Aorta (tissue), 5 donors: ENCODE measurements at regions not wholly inside any gene's neighbourhood (a gene's known extent, or its start where the extent isn't known, plus 50 kb on each side); places are given as distances from the start of the nearest gene placed in this dataset.

ENCODE experiments used
- ATAC-seq: fragments of 200-7000 bp; cut with Tn5 transposase; one replicate; pipeline ENCODE4 v1.9.1; 2022; ENCODE audit warnings: moderate library complexity; ENCODE audit not compliant: low FRiP score
- DNase-seq, 2 donors: peaks; one replicate each; pipeline ENCODE4 v3.0.0-alpha.2; 2020
- H3K27ac ChIP-seq, 2 donors: one replicate each; pipeline ENCODE4 v1.5.1; 2013; ENCODE audit warnings: low read length in 2 of 2, mild to moderate bottlenecking in 2 of 2, moderate library complexity in 2 of 2, control low read depth in 1 of 2, inconsistent platforms in 1 of 2, low read depth in 1 of 2
- H3K27me3 ChIP-seq, 2 donors: one replicate each; pipeline ENCODE4 v1.6.1; 2013; ENCODE audit warnings: control low read depth in 1 of 2, low read length in 1 of 2, mild to moderate bottlenecking in 1 of 2, moderate library complexity in 1 of 2; ENCODE audit not compliant: insufficient read depth in 2 of 2, control insufficient read depth in 1 of 2
- H3K36me3 ChIP-seq, 2 donors: one replicate each; pipeline ENCODE4 v1.6.1; 2013; ENCODE audit warnings: control low read depth in 1 of 2, low read length in 1 of 2, mild to moderate bottlenecking in 1 of 2; ENCODE audit not compliant: insufficient read depth in 2 of 2, control insufficient read depth in 1 of 2
- H3K4me1 ChIP-seq, 2 donors: one replicate each; pipeline ENCODE4 v1.6.1; 2013; ENCODE audit warnings: low read length in 2 of 2, control low read depth in 1 of 2, mild to moderate bottlenecking in 1 of 2, moderate library complexity in 1 of 2; ENCODE audit not compliant: insufficient read depth in 2 of 2, control insufficient read depth in 1 of 2
- H3K4me3 ChIP-seq, 2 donors: one replicate each; pipeline ENCODE4 v1.5.1; 2013; ENCODE audit warnings: low read length in 2 of 2, control low read depth in 1 of 2, mild to moderate bottlenecking in 1 of 2
- H3K9me3 ChIP-seq: one replicate; pipeline ENCODE4 v1.6.1; 2013; ENCODE audit warnings: mild to moderate bottlenecking, low read length; ENCODE audit not compliant: control insufficient read depth
- WGBS, 2 donors: extraction: QIAGEN DNeasy Blood & Tissue Kit; methylation state at CpG; one replicate each; pipeline ENCODE4 v1.1.7; 2013; 5-methylcytosine and 5-hydroxymethylcytosine counted together
- intact Hi-C, 2 donors: fragments of 100-400 bp; cut with DNase I; formaldehyde crosslinking; loops; one replicate each; pipeline versions ENCODE4 v1.14.2 to v1.15.0; 2022
- donor health status: healthy with polysubstance abuse.
- donor health status: Bipolar disorder and iron deficiency.
- donor health status: DM: no; HTN: no; CAD: no.
- donor health status: DM: no; HTN: no; CAD: no.
- donor health status: DM: yes; HTN: yes; CAD: no.

- ATAC-seq (no peak), DNase-seq (no peak)
- H3K4me3 ChIP-seq: no peak overlapping the region
- WGBS, 2 donors: 83 to 84% methylated on average over 3 of the region's 3 CpGs
- no peaks in the 10 kb centered on the region for H3K36me3 ChIP-seq
- H3K27me3 ChIP-seq: no peaks in the 10 kb centered on the region
- H3K4me1 ChIP-seq: no peaks in the 10 kb centered on the region
- intact Hi-C loops: no loop called here
- H3K9me3 ChIP-seq: peaks cover 5% of the 10 kb centered on the region
- H3K27ac ChIP-seq: no peak overlapping the region
Measured at GRCh38 chr11:120054016-120054752, 83.7 kb downstream of the TRIM29 start.

- Histone ChIP-seq H3K9me3 (peaks cover 6% of the 10 kb centered on the region), H3K36me3 (no peaks in the 10 kb centered on the region), H3K4me3 (no peak overlapping the region), H3K4me1 (no peaks in the 10 kb centered on the region), H3K27me3 (no peaks in the 10 kb centered on the region), H3K27ac (no peak overlapping the region)
- no peak for ATAC-seq
- DNase-seq: no peak
- intact Hi-C loops: no loop called here
- WGBS, 2 donors: 88 to 93% methylated on average over 6 of the region's 6 CpGs
Measured at GRCh38 chr11:120052196-120052775, 85.6 kb downstream of the TRIM29 start.

GRCh38 chr11:120044011-120044675 lies 93.8 kb downstream of the TRIM29 start:
- ATAC-seq (no peak), DNase-seq (no peak)
- 72 to 83% methylated on average over 1 of the region's 1 CpG for WGBS, 2 donors
- no peaks in the 10 kb centered on the region for H3K36me3 ChIP-seq
- H3K4me1 ChIP-seq: no peaks in the 10 kb centered on the region
- H3K27me3 ChIP-seq: no peaks in the 10 kb centered on the region
- peaks cover 3% of the 10 kb centered on the region for H3K9me3 ChIP-seq
- no peak overlapping the region for H3K4me3 ChIP-seq
- H3K27ac ChIP-seq: no peak overlapping the region
- intact Hi-C loops: no loop called here

- no peak overlapping the region for H3K27ac ChIP-seq
- H3K27me3 ChIP-seq: no peaks in the 10 kb centered on the region
- DNase-seq: no peak
- WGBS, 2 donors: 82 to 88% methylated on average over 4 of the region's 4 CpGs
- no peak overlapping the region for H3K4me3 ChIP-seq
- intact Hi-C loops: no loop called here
- H3K9me3 ChIP-seq: peaks cover 3% of the 10 kb centered on the region
- no peak for ATAC-seq
- H3K36me3 ChIP-seq: no peaks in the 10 kb centered on the region
- no peaks in the 10 kb centered on the region for H3K4me1 ChIP-seq
Measured at GRCh38 chr11:120043328-120043945, 94.5 kb downstream of the TRIM29 start.

GRCh38 chr11:120041625-120042024 lies 96.3 kb downstream of the TRIM29 start:
- intact Hi-C loops: no loop called here
- no peak for ATAC-seq

GRCh38 chr11:120040151-120040840 lies 97.6 kb downstream of the TRIM29 start:
- Histone ChIP-seq H3K27me3 (no peaks in the 10 kb centered on the region), H3K4me1 (no peaks in the 10 kb centered on the region), H3K36me3 (no peaks in the 10 kb centered on the region), H3K9me3 (peaks cover 6% of the 10 kb centered on the region), H3K27ac (no peak overlapping the region), H3K4me3 (no peak overlapping the region)
- ATAC-seq (no peak), DNase-seq (no peak)
- intact Hi-C loops: no loop called here
- WGBS, 2 donors: 65 to 78% methylated on average over 6 of the region's 6 CpGs

More at GRCh38 chr11:120041625-120042024, 96.3 kb downstream of the TRIM29 start:
- peaks cover 1% of the 10 kb centered on the region for H3K9me3 ChIP-seq
- no peak for DNase-seq
- WGBS, 2 donors: 94% methylated on average over 2 of the region's 2 CpGs
- no peaks in the 10 kb centered on the region for H3K4me1 ChIP-seq
- no peaks in the 10 kb centered on the region for H3K36me3 ChIP-seq
- no peak overlapping the region for H3K4me3 ChIP-seq
- H3K27ac ChIP-seq: no peak overlapping the region
- H3K27me3 ChIP-seq: no peaks in the 10 kb centered on the region

- ATAC-seq: no peak
- H3K4me3 ChIP-seq: no peak overlapping the region
- H3K4me1 ChIP-seq: no peaks in the 10 kb centered on the region
- peaks cover 6% of the 10 kb centered on the region for H3K9me3 ChIP-seq
- intact Hi-C loops: no loop called here
- 86 to 88% methylated on average over 1 of the region's 1 CpG for WGBS, 2 donors
- no peak overlapping the region for H3K27ac ChIP-seq
- no peaks in the 10 kb centered on the region for H3K27me3 ChIP-seq
- no peaks in the 10 kb centered on the region for H3K36me3 ChIP-seq
- no peak for DNase-seq
Measured at GRCh38 chr11:120039039-120039438, 98.9 kb downstream of the TRIM29 start.

GRCh38 chr11:120037111-120037510 lies 100.8 kb downstream of the TRIM29 start:
- H3K27me3 ChIP-seq: no peaks in the 10 kb centered on the region
- WGBS, 2 donors: 86 to 87% methylated on average over 3 of the region's 3 CpGs
- H3K36me3 ChIP-seq: no peaks in the 10 kb centered on the region
- ATAC-seq (no peak), DNase-seq (no peak)
- intact Hi-C loops: no loop called here
- H3K4me3 ChIP-seq: no peak overlapping the region
- H3K9me3 ChIP-seq: peaks cover 6% of the 10 kb centered on the region
- H3K27ac ChIP-seq: no peak overlapping the region
- H3K4me1 ChIP-seq: no peaks in the 10 kb centered on the region
